GM19328 (cell line): ENCODE measurements at regions not wholly inside any gene's neighbourhood (a gene's known extent, or its start where the extent isn't known, plus 50 kb on each side); places are given as distances from the start of the nearest gene placed in this dataset.

Experiments
- ATAC-seq: cut with Tn5 transposase; IDR thresholded peaks from one replicate; pipeline ENCODE4 v1.9.1; 2021; ENCODE audit warnings: mild to moderate bottlenecking, moderate library complexity; ENCODE audit not compliant: unreplicated experiment

- ATAC-seq, result no peak
These were observed 554.3 kb upstream of the TENM3 start for GRCh38 chr4:181688872-181689271.

- no peak for ATAC-seq
These were observed 552.7 kb upstream of the TENM3 start for GRCh38 chr4:181690498-181690897.

GRCh38 chr4:181692965-181693364 is 550.2 kb upstream of the TENM3 start:
- no peak for ATAC-seq

GRCh38 chr4:181693517-181693916 is 549.7 kb upstream of the TENM3 start:
- ATAC-seq, result no peak

- ATAC-seq, result no peak
These were observed 545.0 kb upstream of the TENM3 start for GRCh38 chr4:181698221-181698620.

- no peak for ATAC-seq
These were observed 542.0 kb upstream of the TENM3 start for GRCh38 chr4:181701214-181701613.

GRCh38 chr4:181701894-181702293 is 541.3 kb upstream of the TENM3 start:
- no peak for ATAC-seq

- ATAC-seq, result no peak
These were observed 540.2 kb upstream of the TENM3 start for GRCh38 chr4:181702864-181703495.

GRCh38 chr4:181710143-181710542 is 533.1 kb upstream of the TENM3 start:
- ATAC-seq, result no peak

- ATAC-seq, result no peak
These were observed 531.8 kb upstream of the TENM3 start for GRCh38 chr4:181711387-181711786.

GRCh38 chr4:181728305-181728966 is 514.8 kb upstream of the TENM3 start:
- ATAC-seq, result no peak

- no peak for ATAC-seq
These were observed 511.3 kb upstream of the TENM3 start for GRCh38 chr4:181731900-181732299.

- ATAC-seq, result no peak
These were observed 505.5 kb upstream of the TENM3 start for GRCh38 chr4:181737744-181738143.

- no peak for ATAC-seq
These were observed 504.2 kb upstream of the TENM3 start for GRCh38 chr4:181739031-181739430.

- no peak for ATAC-seq
These were observed 501.7 kb upstream of the TENM3 start for GRCh38 chr4:181741513-181741912.

GRCh38 chr4:181745933-181746625 is 497.1 kb upstream of the TENM3 start:
- ATAC-seq, result no peak

- ATAC-seq, result no peak
These were observed 494.6 kb upstream of the TENM3 start for GRCh38 chr4:181748581-181748980.

- no peak for ATAC-seq
These were observed 490.7 kb upstream of the TENM3 start for GRCh38 chr4:181752516-181752915.

- ATAC-seq, result no peak
These were observed 490.0 kb upstream of the TENM3 start for GRCh38 chr4:181753207-181753606.

- ATAC-seq, result no peak
These were observed 487.4 kb upstream of the TENM3 start for GRCh38 chr4:181755846-181756245.

- ATAC-seq, result no peak
These were observed 486.6 kb upstream of the TENM3 start for GRCh38 chr4:181756451-181757095.

- ATAC-seq, result no peak
These were observed 486.1 kb upstream of the TENM3 start for GRCh38 chr4:181757098-181757497.
